Uterus (tissue), 3 donors: ENCODE measurements at regions not wholly inside any gene's neighbourhood (a gene's known extent, or its start where the extent isn't known, plus 50 kb on each side); places are given as distances from the start of the nearest gene placed in this dataset.
"Not testable (repeated sequence)": the region's sequence is repeated elsewhere in the genome, so short reads cannot be mapped to it uniquely, and the experiment has no call there.

Experiments
- DNase-seq, 2 donors: peaks; one replicate each; pipeline ENCODE4 v3.0.0-alpha.2; 2019 to 2020
- H3K27ac ChIP-seq, 2 donors: fragments of 200-600 bp; sonication (generic); 1 replicate in 1 of 2; 2 replicates in 1 of 2; pipeline ENCODE4 v1.5.1; 2016 to 2018
- H3K27me3 ChIP-seq, 2 donors: fragments of 200-600 bp; sonication (generic); one replicate each; pipeline ENCODE4 v1.5.1; 2018 to 2019; ENCODE audit warnings: control low read depth in 1 of 2
- H3K36me3 ChIP-seq, 2 donors: fragments of 200-600 bp; sonication (generic); one replicate each; pipeline ENCODE4 v1.5.1; 2019; ENCODE audit warnings: control low read depth in 1 of 2
- H3K4me1 ChIP-seq, 2 donors: fragments of 200-600 bp; sonication (generic); one replicate each; pipeline ENCODE4 v1.5.1; 2018 to 2019; ENCODE audit warnings: control low read depth in 1 of 2
- H3K4me3 ChIP-seq, 2 donors: fragments of 200-600 bp; sonication (generic); 1 replicate in 1 of 2; 2 replicates in 1 of 2; pipeline ENCODE4 v1.5.1; 2018 to 2019; ENCODE audit warnings: mild to moderate bottlenecking in 1 of 2
- H3K9me3 ChIP-seq, 2 donors: fragments of 200-600 bp; sonication (generic); one replicate each; pipeline ENCODE4 v1.5.1; 2019; ENCODE audit warnings: control low read depth in 1 of 2
- CTCF ChIP-seq, 4 experiments: fragments of 200-600 bp in 2 of 4; fragments of 450-650 bp in 2 of 4; sonication (generic) in 2 of 4; IDR thresholded peaks; one replicate each; pipeline ENCODE4 v1.5.1; 2016 to 2019; ENCODE audit warnings: antibody characterized with exemption in 4 of 4, mild to moderate bottlenecking in 2 of 4, moderate library complexity in 1 of 4
- POLR2A ChIP-seq, 2 donors: fragments of 450-650 bp; IDR thresholded peaks; one replicate each; pipeline ENCODE4 v1.6.1; 2016; ENCODE audit warnings: antibody characterized with exemption in 2 of 2, mild to moderate bottlenecking in 1 of 2, moderate library complexity in 1 of 2
- intact Hi-C: fragments of 100-400 bp; cut with DNase I; formaldehyde crosslinking; loops from one replicate; pipeline ENCODE4 v1.15.1; 2023; ENCODE audit warnings: low total_unique reads
- donor health status: DM: yes; HTN: yes; CAD: no.

GRCh38 chr4:38415682-38416081 lies 248.3 kb upstream of the KLF3 start:
- TF ChIP-seq POLR2A (IDR thresholded peaks at IDR 0.05) (no peak), CTCF (IDR thresholded peaks at IDR 0.05) (no peak)
- H3K27me3 ChIP-seq, result no peaks in the 10 kb centered on the region
- no peak overlapping the region for H3K4me3 ChIP-seq
- no peak overlapping the region for H3K27ac ChIP-seq
- H3K9me3 ChIP-seq, result no peaks in the 10 kb centered on the region
- intact Hi-C loops, result loop anchor here (10.0 kb wide), 1 partner anchor 631 kb away; no protein-coding TSS in a partner anchor
- no peaks in the 10 kb centered on the region for H3K36me3 ChIP-seq
- DNase-seq, result no peak
- H3K4me1 ChIP-seq, result no peaks in the 10 kb centered on the region

- intact Hi-C loops, result loop anchor here (10.0 kb wide), 1 partner anchor 632 kb away; no protein-coding TSS in a partner anchor
- TF ChIP-seq POLR2A (IDR thresholded peaks at IDR 0.05) (no peak), CTCF (IDR thresholded peaks at IDR 0.05) (no peak)
- H3K4me3 ChIP-seq, result no peak overlapping the region
- DNase-seq, result no peak
- H3K27ac ChIP-seq, result no peak overlapping the region
- H3K4me1 ChIP-seq, result no peaks in the 10 kb centered on the region
- H3K27me3 ChIP-seq, result no peaks in the 10 kb centered on the region
- no peaks in the 10 kb centered on the region for H3K9me3 ChIP-seq
- H3K36me3 ChIP-seq, result no peaks in the 10 kb centered on the region
Measured at GRCh38 chr4:38416450-38417014, 247.5 kb upstream of the KLF3 start.

GRCh38 chr4:38420254-38420653 lies 243.7 kb upstream of the KLF3 start:
- H3K4me1 ChIP-seq, intact Hi-C loops, H3K36me3 ChIP-seq, H3K27me3 ChIP-seq, DNase-seq, H3K9me3 ChIP-seq, H3K27ac ChIP-seq, H3K4me3 ChIP-seq: not testable (repeated sequence)

GRCh38 chr4:38422850-38423249 lies 241.1 kb upstream of the KLF3 start:
- Histone ChIP-seq H3K36me3 (no peaks in the 10 kb centered on the region), H3K27ac (no peak overlapping the region), H3K27me3 (no peaks in the 10 kb centered on the region), H3K4me1 (no peaks in the 10 kb centered on the region), H3K9me3 (no peaks in the 10 kb centered on the region), H3K4me3 (no peak overlapping the region)
- DNase-seq, result no peak
- no peak for TF ChIP-seq CTCF (IDR thresholded peaks at IDR 0.05)
- TF ChIP-seq POLR2A (IDR thresholded peaks at IDR 0.05), result no peak
- intact Hi-C loops, result no loop called here

- Histone ChIP-seq H3K4me3 (no peak overlapping the region), H3K9me3 (no peaks in the 10 kb centered on the region), H3K4me1 (no peaks in the 10 kb centered on the region), H3K27me3 (no peaks in the 10 kb centered on the region), H3K36me3 (no peaks in the 10 kb centered on the region), H3K27ac (no peak overlapping the region)
- no peak for TF ChIP-seq POLR2A (IDR thresholded peaks at IDR 0.05)
- TF ChIP-seq CTCF (IDR thresholded peaks at IDR 0.05), result no peak
- intact Hi-C loops, result no loop called here
- DNase-seq, result peak in 1 of 2 donors; percentile 15
Measured at GRCh38 chr4:38424151-38424871, 239.7 kb upstream of the KLF3 start.
